ENCODE measurements at regions not wholly inside any gene's neighbourhood (a gene's known extent, or its start where the extent isn't known, plus 50 kb on each side); places are given as distances from the start of the nearest gene placed in this dataset.

GRCh38 chr15:87761736-87762509 is 494.6 kb downstream of the NTRK3 start:
- no peak for TF ChIP-seq CTCF (IDR thresholded peaks at IDR 0.05)
- TF ChIP-seq POLR2A (IDR thresholded peaks at IDR 0.05) = no peak
- TF ChIP-seq EP300 (IDR thresholded peaks at IDR 0.05) = no peak
- no peak for TF ChIP-seq POLR2AphosphoS5 (IDR thresholded peaks at IDR 0.05)
